GM18951 (cell line): ENCODE measurements at regions not wholly inside any gene's neighbourhood (a gene's known extent, or its start where the extent isn't known, plus 50 kb on each side); places are given as distances from the start of the nearest gene placed in this dataset.

Experiments
- POLR2A ChIP-seq: IDR thresholded peaks from 4 replicates; pipeline ENCODE4 v1.6.1; 2011; ENCODE audit warnings: mild to moderate bottlenecking; ENCODE audit not compliant: insufficient read length, insufficient read depth; ENCODE audit errors: extremely low read depth
- in situ Hi-C: fragments of 300-500 bp; cut with MboI; formaldehyde crosslinking; loops from one replicate; pipeline ENCODE4 v1.12.0; 2022; ENCODE audit warnings: low sequenced_read_pairs, mixed read lengths, inconsistent platforms; ENCODE audit not compliant: unreplicated experiment

GRCh38 chr5:164898705-164899104 lies 1393.3 kb downstream of the MAT2B start:
- TF ChIP-seq POLR2A = no peak
- in situ Hi-C loops = no loop called here

- no peak for TF ChIP-seq POLR2A
- in situ Hi-C loops = no loop called here
These were observed 1404.3 kb downstream of the MAT2B start for GRCh38 chr5:164909673-164910072.

GRCh38 chr5:164921722-164922121 lies 1416.3 kb downstream of the MAT2B start:
- TF ChIP-seq POLR2A = no peak
- in situ Hi-C loops = no loop called here

DNA sequence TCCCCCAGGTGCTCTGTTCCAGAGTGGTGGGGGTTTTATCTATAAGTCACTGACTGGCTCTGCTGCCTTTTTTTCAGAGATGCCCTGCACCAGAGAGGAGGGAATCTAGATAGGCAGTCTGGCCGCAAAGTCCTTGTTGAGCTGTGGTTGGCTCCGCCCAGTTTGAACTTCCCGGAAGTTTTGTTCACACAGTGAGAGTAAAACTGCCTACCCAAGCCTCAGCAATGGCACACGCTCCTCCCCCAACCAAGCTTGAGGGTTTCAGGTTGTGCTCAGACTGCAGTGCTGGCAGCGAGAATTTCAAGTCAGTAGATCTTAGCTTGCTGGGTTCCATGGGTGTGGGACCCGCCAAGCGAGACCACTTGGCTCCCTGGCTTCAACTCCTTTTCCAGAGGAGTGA lies 1428.6 kb downstream of the MAT2B start:
- in situ Hi-C loops = no loop called here
- TF ChIP-seq POLR2A = no peak

DNA sequence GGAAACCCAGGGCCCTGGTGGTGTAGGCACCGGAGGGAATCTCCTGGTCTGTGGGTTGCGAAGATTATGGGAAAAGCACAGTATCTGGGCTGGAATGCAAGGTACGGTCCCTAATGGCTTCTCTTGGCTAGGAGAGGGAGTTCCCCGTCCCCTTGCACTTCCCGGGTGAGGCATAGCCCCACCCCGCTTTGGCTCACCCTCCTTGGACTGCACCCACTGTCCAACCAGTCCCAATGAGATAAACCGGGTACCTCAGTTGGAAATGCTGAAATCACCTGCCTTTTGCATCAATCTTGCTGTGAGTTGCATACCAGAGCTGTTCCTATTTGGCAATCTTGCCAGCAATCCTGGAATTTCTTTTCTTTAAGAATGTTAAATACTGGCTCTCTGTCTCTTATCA lies 1429.1 kb downstream of the MAT2B start:
- in situ Hi-C loops = no loop called here
- no peak for TF ChIP-seq POLR2A

GRCh38 chr5:164941132-164941531 lies 1435.7 kb downstream of the MAT2B start:
- TF ChIP-seq POLR2A = no peak

GRCh38 chr5:164950927-164951326 lies 1445.5 kb downstream of the MAT2B start:
- no peak for TF ChIP-seq POLR2A
- in situ Hi-C loops = no loop called here

More at GRCh38 chr5:164941132-164941531, 1435.7 kb downstream of the MAT2B start:
- in situ Hi-C loops = no loop called here

- no peak for TF ChIP-seq POLR2A
- in situ Hi-C loops = no loop called here
These were observed 1446.2 kb downstream of the MAT2B start for GRCh38 chr5:164951570-164951969.

DNA sequence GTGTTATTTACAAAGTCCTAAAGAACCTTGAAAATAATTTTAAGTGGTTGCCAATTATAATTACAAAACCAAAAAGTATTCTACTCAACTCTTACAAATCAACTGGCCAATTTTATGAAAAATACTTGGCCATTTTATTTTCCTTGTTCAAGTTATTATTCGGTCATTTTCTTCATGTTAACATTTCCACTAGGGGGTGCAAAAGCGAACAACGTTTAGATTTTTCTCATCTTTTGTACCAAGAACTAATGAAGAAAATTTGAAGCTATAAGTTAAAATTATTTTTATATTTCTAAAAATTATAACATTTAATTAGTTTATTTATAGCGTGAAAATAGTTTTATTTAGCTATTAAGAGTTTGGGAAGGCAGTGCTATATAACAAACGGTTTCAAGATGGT lies 1453.3 kb downstream of the MAT2B start:
- TF ChIP-seq POLR2A = no peak
- in situ Hi-C loops = no loop called here

DNA sequence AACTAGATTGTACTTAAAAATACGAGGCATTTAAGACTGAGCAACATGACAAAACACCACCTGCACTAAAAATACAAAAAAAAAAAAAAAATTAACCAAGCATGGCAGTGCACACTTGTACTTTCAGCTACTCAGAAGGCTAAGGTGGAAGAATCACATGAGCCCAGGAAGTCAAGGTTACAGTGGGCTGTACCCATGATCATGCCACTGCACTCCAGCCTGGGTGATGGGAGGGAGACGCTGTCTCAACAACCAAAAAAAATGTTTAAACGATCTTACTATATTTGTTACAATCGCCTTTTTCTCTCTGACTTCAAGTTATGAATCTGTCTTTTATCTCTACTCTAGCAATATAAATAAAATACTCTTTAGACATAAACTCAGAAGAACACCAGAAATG lies 1454.3 kb downstream of the MAT2B start:
- in situ Hi-C loops = no loop called here
- TF ChIP-seq POLR2A = no peak

GRCh38 chr5:164962329-164962961 lies 1457.0 kb downstream of the MAT2B start:
- in situ Hi-C loops = no loop called here
- no peak for TF ChIP-seq POLR2A

DNA sequence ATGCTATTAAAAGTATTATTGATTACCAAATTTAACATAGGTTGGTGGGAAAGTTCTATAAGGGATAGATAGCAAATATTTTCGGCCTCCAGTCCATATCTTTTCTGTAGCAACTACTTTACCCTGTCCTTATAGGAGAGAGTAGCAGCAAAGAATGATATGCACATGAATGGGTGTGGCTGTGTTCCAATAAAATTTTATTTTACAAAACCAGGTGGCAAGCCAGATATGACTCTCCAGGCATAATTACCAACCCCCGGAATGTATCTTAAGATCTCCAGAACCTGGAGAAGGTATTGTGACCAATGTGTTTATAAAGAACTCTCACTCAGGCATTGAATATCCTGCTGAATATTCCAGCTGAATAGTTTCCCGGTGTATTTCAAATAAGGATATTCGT lies 1461.2 kb downstream of the MAT2B start:
- no peak for TF ChIP-seq POLR2A

GRCh38 chr5:164967354-164967753 lies 1461.9 kb downstream of the MAT2B start:
- TF ChIP-seq POLR2A = no peak
- in situ Hi-C loops = no loop called here

More for the DNA sequence above, 1461.2 kb downstream of the MAT2B start:
- in situ Hi-C loops = no loop called here

GRCh38 chr5:164972973-164973372 lies 1467.6 kb downstream of the MAT2B start:
- in situ Hi-C loops = no loop called here

GRCh38 chr5:164975986-164976385 lies 1470.6 kb downstream of the MAT2B start:
- no peak for TF ChIP-seq POLR2A
- in situ Hi-C loops = no loop called here

More at GRCh38 chr5:164972973-164973372, 1467.6 kb downstream of the MAT2B start:
- TF ChIP-seq POLR2A = no peak
